WTC11 (cell line): ENCODE measurements at regions not wholly inside any gene's neighbourhood (a gene's known extent, or its start where the extent isn't known, plus 50 kb on each side); places are given as distances from the start of the nearest gene placed in this dataset.

Experiments used
- ATAC-seq: fragments of 200-7000 bp; cut with Tn5 transposase; 2 replicates; pipeline ENCODE4 v1.10.0; 2021; ENCODE audit warnings: mild to moderate bottlenecking, moderate library complexity
- CTCF ChIA-PET: fragments of 300-600 bp; sonication (Branson Sonifier 250); formaldehyde crosslinking; loops from one replicate; lab custom pipeline; 2021; ENCODE audit warnings: antibody characterized with exemption; lab: Charles Lee
- POLR2A ChIA-PET: fragments of 350-600 bp; sonication (Branson Sonifier 250); formaldehyde crosslinking; loops from one replicate; lab custom pipeline; 2021; ENCODE audit warnings: antibody characterized with exemption; lab: Charles Lee
- DNase-seq: peaks from one replicate; pipeline ENCODE4 v3.0.0; 2021; ENCODE audit warnings: low spot score
- H3K27ac Mint-ChIP-seq: 2 replicates; pipeline ENCODE4 v1.8.0; 2021; ENCODE audit warnings: mixed read lengths
- H3K27me3 Mint-ChIP-seq: 2 replicates; pipeline ENCODE4 v1.8.0; 2021; ENCODE audit warnings: low read depth, mild to moderate bottlenecking, moderate library complexity, mixed read lengths
- H3K36me3 Mint-ChIP-seq: 2 replicates; pipeline ENCODE4 v1.8.0; 2021; ENCODE audit warnings: mixed read lengths
- H3K4me1 Mint-ChIP-seq: 2 replicates; pipeline ENCODE4 v1.8.0; 2022; ENCODE audit warnings: mixed read lengths
- H3K4me3 Mint-ChIP-seq: 2 replicates; pipeline ENCODE4 v1.8.0; 2021; ENCODE audit warnings: mild to moderate bottlenecking, moderate library complexity, mixed read lengths
- H3K9me3 Mint-ChIP-seq: 2 replicates; pipeline ENCODE4 v1.8.0; 2021; ENCODE audit warnings: mixed read lengths
- ARID4B ChIP-seq: sonication (generic); formaldehyde crosslinking; IDR thresholded peaks from 2 replicates; pipeline ENCODE4 v1.8.0; 2023; ENCODE audit warnings: missing genetic modification reagents, mild to moderate bottlenecking, borderline replicate concordance
- ATF6 ChIP-seq: sonication (generic); formaldehyde crosslinking; IDR thresholded peaks from 2 replicates; pipeline ENCODE4 v1.8.1; 2023; ENCODE audit warnings: mild to moderate bottlenecking, missing genetic modification reagents
- CBFB ChIP-seq: sonication (generic); formaldehyde crosslinking; IDR thresholded peaks from 2 replicates; pipeline ENCODE4 v1.8.1; 2022; ENCODE audit warnings: mild to moderate bottlenecking, low read depth, missing genetic modification reagents
- E2F1 ChIP-seq: sonication (generic); formaldehyde crosslinking; IDR thresholded peaks from 2 replicates; pipeline ENCODE4 v1.8.0; 2022; ENCODE audit warnings: mild to moderate bottlenecking, missing genetic modification reagents
- ESRRA ChIP-seq: sonication (generic); formaldehyde crosslinking; IDR thresholded peaks from 2 replicates; pipeline ENCODE4 v1.8.1; 2022; ENCODE audit warnings: mild to moderate bottlenecking, missing genetic modification reagents, borderline replicate concordance
- FOXJ3 ChIP-seq: sonication (generic); formaldehyde crosslinking; IDR thresholded peaks from 2 replicates; pipeline ENCODE4 v1.9.0; 2021; ENCODE audit warnings: missing genetic modification reagents, mild to moderate bottlenecking, borderline replicate concordance
- FOXP1 ChIP-seq: sonication (generic); formaldehyde crosslinking; IDR thresholded peaks from 2 replicates; pipeline ENCODE4 v1.8.0; 2022; ENCODE audit warnings: missing genetic modification reagents, mild to moderate bottlenecking, moderate library complexity, borderline replicate concordance
- GRHL2 ChIP-seq: fragments of 250-450 bp; sonication (Bioruptor Pico); IDR thresholded peaks from 2 replicates; pipeline ENCODE4 v1.8.0; 2022; ENCODE audit warnings: mild to moderate bottlenecking, moderate library complexity; ENCODE audit not compliant: insufficient replicate concordance, severe bottlenecking
- IRF1 ChIP-seq: sonication (generic); formaldehyde crosslinking; IDR thresholded peaks from 2 replicates; pipeline ENCODE4 v1.8.0; 2023; ENCODE audit warnings: missing genetic modification reagents
- MYBL2 ChIP-seq: sonication (generic); formaldehyde crosslinking; IDR thresholded peaks from 2 replicates; pipeline ENCODE4 v1.8.1; 2023; ENCODE audit warnings: mild to moderate bottlenecking, moderate library complexity, missing genetic modification reagents
- NR2C2 ChIP-seq: sonication (generic); formaldehyde crosslinking; IDR thresholded peaks from 2 replicates; pipeline ENCODE4 v1.8.0; 2022; ENCODE audit warnings: mild to moderate bottlenecking, missing genetic modification reagents
- NR3C1 ChIP-seq: sonication (generic); formaldehyde crosslinking; conservative IDR thresholded peaks from 2 replicates; pipeline ENCODE4 v1.8.1; 2023; ENCODE audit warnings: low read depth, mild to moderate bottlenecking, missing genetic modification reagents
- PRRX2 ChIP-seq: fragments of 250-450 bp; sonication (Bioruptor Pico); IDR thresholded peaks from 2 replicates; pipeline ENCODE4 v1.8.0; 2021; ENCODE audit warnings: mild to moderate bottlenecking
- ZNF232 ChIP-seq: sonication (generic); formaldehyde crosslinking; IDR thresholded peaks from 2 replicates; pipeline ENCODE4 v1.8.0; 2022; ENCODE audit warnings: mild to moderate bottlenecking, missing genetic modification reagents
- ZNF263 ChIP-seq: sonication (generic); formaldehyde crosslinking; IDR thresholded peaks from 2 replicates; pipeline ENCODE4 v1.8.1; 2022; ENCODE audit warnings: low read depth, mild to moderate bottlenecking, moderate library complexity, missing genetic modification reagents
- ZNF281 ChIP-seq: sonication (generic); formaldehyde crosslinking; IDR thresholded peaks from 2 replicates; pipeline ENCODE4 v1.8.0; 2023; ENCODE audit warnings: mild to moderate bottlenecking, missing genetic modification reagents
- ZNF317 ChIP-seq: sonication (generic); formaldehyde crosslinking; IDR thresholded peaks from 2 replicates; pipeline ENCODE4 v1.8.1; 2023; ENCODE audit warnings: low read depth, mild to moderate bottlenecking, moderate library complexity, missing genetic modification reagents, borderline replicate concordance
- ZNF416 ChIP-seq: fragments of 250-450 bp; sonication (Bioruptor Pico); IDR thresholded peaks from 2 replicates; pipeline ENCODE4 v1.9.0; 2021; ENCODE audit warnings: mild to moderate bottlenecking, inconsistent platforms
- ZNF671 ChIP-seq: fragments of 250-450 bp; sonication (Bioruptor Pico); IDR thresholded peaks from 2 replicates; pipeline ENCODE4 v1.8.0; 2021; ENCODE audit warnings: mild to moderate bottlenecking

GRCh38 chr3:64327100-64327804 is 102.0 kb upstream of the PRICKLE2 start:
- ChIA-PET CTCF (no interaction called here), POLR2A (no interaction called here)
- peaks cover 4% of the 10 kb centered on the region; the same call in 1 of the 2 replicates for H3K36me3 Mint-ChIP-seq
- peaks cover 3% of the 10 kb centered on the region; the same call in 1 of the 2 replicates for H3K27me3 Mint-ChIP-seq
- no peak overlapping the region for H3K27ac Mint-ChIP-seq
- no peak overlapping the region for H3K4me3 Mint-ChIP-seq
- ATAC-seq: no peak
- TF ChIP-seq IRF1 (CRISPR knock-in tag): no peak
- no peak for TF ChIP-seq ZNF317 (CRISPR knock-in tag)
- no peak for TF ChIP-seq FOXP1
- TF ChIP-seq ZNF281 (CRISPR knock-in tag): no peak
- TF ChIP-seq NR3C1: no peak
- no peak for TF ChIP-seq ZNF263 (CRISPR knock-in tag)
- no peak for TF ChIP-seq ZNF416
- no peak for TF ChIP-seq ATF6
- no peak for TF ChIP-seq ZNF671 (CRISPR knock-in tag)
- TF ChIP-seq MYBL2 (CRISPR knock-in tag): no peak
- TF ChIP-seq PRRX2 (CRISPR knock-in tag): no peak
- no peak for TF ChIP-seq NR2C2
- TF ChIP-seq FOXJ3: no peak
- no peak for TF ChIP-seq CBFB
- TF ChIP-seq ESRRA: no peak
- TF ChIP-seq ZNF232 (CRISPR knock-in tag): no peak
- TF ChIP-seq E2F1 (CRISPR knock-in tag): no peak
- TF ChIP-seq ARID4B (CRISPR knock-in tag): no peak
- TF ChIP-seq GRHL2: no peak
- peaks cover 14% of the 10 kb centered on the region for H3K9me3 Mint-ChIP-seq
- DNase-seq: no peak
- 0 out of 2 replicates have a peak, but pooled peaks cover 3% of the 10 kb centered on the region for H3K4me1 Mint-ChIP-seq
